ENCODE measurements at regions not wholly inside any gene's neighbourhood (a gene's known extent, or its start where the extent isn't known, plus 50 kb on each side); places are given as distances from the start of the nearest gene placed in this dataset.
A peak's percentile ranks its signal among the peaks of the same experiment; 100 is the strongest.

DNA sequence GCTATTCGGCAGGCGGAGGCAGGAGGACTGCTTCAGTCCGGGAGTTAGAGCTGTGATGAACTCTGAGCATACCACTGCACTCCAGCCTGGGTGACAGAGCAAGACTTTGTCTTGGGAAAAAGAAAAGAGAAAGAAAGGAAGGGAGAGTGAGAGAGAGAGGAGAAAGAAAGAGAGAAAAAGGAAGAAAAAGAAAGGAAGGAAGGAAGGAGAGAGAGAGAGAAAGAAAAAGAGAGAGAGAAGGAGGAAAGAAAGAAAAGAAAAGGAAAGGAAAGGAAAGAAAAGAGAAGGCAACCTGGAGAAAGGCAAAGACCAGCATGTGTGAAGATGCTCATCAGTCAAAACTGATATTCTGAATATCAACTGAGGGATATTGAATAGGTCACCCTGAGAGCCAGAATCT lies 143.1 kb upstream of the SASH1 start:
- Mint-ChIP-seq H3K27me3 (peaks cover 83% of the 10 kb centered on the region), H3K27ac (no peak overlapping the region), H3K36me3 (ENCODE audit: low read depth) (no peaks in the 10 kb centered on the region), H3K4me1 (ENCODE audit: low read depth) (peaks cover 30% of the 10 kb centered on the region), H3K4me3 (no peak overlapping the region), H3K9me3 (peaks cover 3% of the 10 kb centered on the region)
- no peak for DNase-seq

DNA sequence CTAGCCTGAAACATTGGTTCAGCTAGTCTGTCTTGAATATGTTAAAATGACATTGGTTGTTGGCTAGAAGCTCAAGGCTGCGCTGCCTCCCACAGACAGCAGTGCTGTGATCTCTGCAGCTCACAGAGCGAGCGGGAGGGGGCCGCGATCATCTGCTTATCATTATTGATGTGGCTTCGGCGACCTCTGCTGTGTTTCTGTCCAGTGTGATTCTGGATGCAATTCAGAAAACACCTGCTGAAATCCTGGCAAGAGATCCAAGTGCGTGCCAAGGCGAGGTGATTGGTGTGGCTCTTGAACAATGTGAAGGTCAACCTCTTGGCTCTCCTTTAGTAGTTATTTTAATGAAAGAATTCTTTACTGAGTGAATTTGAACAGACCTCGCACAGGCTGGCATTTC lies 142.3 kb upstream of the SASH1 start:
- H3K4me3 Mint-ChIP-seq, result no peak overlapping the region
- H3K9me3 Mint-ChIP-seq, result peaks cover 3% of the 10 kb centered on the region
- H3K27me3 Mint-ChIP-seq, result peaks cover 86% of the 10 kb centered on the region
- no peak overlapping the region for H3K27ac Mint-ChIP-seq
- no peak for DNase-seq
- peaks cover 37% of the 10 kb centered on the region for H3K4me1 Mint-ChIP-seq (ENCODE audit: low read depth)
- H3K36me3 Mint-ChIP-seq (ENCODE audit: low read depth), result no peaks in the 10 kb centered on the region

DNA sequence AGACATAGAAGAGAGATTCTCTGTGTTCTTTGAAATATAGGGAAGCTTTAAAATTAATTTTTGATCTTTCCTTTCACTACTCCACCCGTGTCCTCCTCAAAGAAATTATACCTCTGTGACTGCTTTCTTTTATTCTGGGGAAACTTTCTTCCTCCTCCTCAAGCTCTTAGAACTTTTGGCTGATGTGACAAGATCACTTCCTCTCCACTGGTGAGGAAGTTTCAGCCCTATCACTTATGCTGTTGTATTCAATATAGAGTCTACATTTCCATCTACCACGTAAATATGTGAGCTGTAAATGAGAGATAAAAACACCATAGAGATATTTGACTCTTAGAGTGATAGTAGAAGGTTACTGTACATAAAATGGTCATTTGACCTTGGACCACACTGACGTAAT lies 141.9 kb upstream of the SASH1 start:
- peaks cover 42% of the 10 kb centered on the region for H3K4me1 Mint-ChIP-seq (ENCODE audit: low read depth)
- H3K36me3 Mint-ChIP-seq (ENCODE audit: low read depth), result no peaks in the 10 kb centered on the region
- peaks cover 86% of the 10 kb centered on the region for H3K27me3 Mint-ChIP-seq
- no peak overlapping the region for H3K4me3 Mint-ChIP-seq
- no peak for DNase-seq
- peaks cover 3% of the 10 kb centered on the region for H3K9me3 Mint-ChIP-seq
- H3K27ac Mint-ChIP-seq, result no peak overlapping the region

DNA sequence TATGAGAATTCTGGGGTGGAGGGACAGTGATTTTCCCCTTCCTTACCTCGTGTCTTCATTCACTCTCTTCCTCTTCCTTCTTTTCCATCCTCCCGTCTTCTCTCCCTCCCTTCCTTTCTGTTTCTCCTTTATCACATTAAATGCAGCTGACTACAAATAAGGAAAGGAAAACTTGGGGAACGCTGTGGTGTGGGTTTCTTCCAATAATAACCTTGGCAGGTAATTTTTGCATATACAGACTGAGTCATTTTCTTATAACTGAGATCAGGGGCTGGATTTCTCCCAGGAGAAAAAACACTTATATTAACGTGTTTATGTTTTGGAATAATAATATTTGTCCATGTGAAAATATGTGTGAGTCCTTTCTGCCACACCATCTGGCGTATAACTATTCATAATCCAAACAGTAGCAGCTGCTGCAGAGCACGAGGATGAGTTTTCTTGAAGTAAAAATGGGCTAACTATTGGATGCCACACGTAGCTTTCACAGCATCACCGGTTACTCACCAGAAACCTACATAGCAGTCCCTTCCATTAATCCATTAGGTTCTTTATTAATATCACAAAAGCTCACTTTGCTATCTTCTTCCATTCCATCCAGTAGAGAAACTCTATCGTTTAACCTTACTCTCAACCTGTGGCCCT lies 139.2 kb upstream of the SASH1 start:
- peaks cover 43% of the 10 kb centered on the region for H3K4me1 Mint-ChIP-seq (ENCODE audit: low read depth)
- no peak overlapping the region for H3K4me3 Mint-ChIP-seq
- H3K27ac Mint-ChIP-seq, result peak overlapping the region; percentile 91
- peaks cover 83% of the 10 kb centered on the region for H3K27me3 Mint-ChIP-seq
- peaks cover 3% of the 10 kb centered on the region for H3K9me3 Mint-ChIP-seq
- no peak for DNase-seq
- H3K36me3 Mint-ChIP-seq (ENCODE audit: low read depth), result no peaks in the 10 kb centered on the region

DNA sequence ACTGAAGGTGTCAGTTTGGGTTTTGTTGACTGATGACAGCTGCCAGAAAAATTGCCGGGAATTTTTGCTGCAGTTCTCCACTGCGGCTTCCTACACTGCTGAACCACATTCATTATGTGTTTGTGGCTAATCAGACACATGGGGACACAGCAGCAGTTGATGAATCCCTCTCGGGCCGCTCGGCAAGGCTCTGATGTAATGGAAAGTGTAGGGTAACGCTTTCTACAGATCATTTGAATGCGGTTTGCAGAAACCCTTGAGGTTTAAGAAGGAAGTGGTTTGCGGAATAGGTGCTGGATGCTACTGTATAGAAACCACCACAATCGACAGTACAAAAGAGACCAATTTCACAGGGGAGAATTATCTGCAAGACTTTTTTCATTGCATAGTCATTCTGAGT lies 138.7 kb upstream of the SASH1 start:
- Mint-ChIP-seq H3K4me1 (ENCODE audit: low read depth) (peaks cover 43% of the 10 kb centered on the region), H3K9me3 (peaks cover 3% of the 10 kb centered on the region), H3K36me3 (ENCODE audit: low read depth) (no peaks in the 10 kb centered on the region), H3K27ac (peak overlapping the region; percentile 91), H3K4me3 (no peak overlapping the region), H3K27me3 (peaks cover 82% of the 10 kb centered on the region)
- DNase-seq, result peak; percentile 64

DNA sequence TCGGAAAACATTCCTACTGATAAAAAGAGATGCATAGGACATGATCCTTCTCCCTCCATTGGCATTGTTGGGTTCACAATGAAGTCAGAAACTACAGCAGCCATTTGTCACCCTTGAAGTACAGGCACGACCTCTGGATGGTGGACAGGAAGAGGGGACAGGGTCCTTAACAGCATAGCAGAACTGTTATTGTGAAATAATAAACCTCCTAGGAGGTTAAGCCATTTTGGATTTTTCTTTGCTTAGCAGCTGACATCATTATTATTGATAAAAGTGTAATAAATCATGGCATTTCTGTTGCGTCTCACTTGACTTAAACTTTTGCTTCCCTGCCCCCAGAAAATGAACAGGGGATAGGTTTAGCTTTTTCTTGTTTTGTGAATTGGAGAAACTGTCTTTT lies 134.3 kb upstream of the SASH1 start:
- H3K9me3 Mint-ChIP-seq, result peaks cover under 1% of the 10 kb centered on the region
- no peak for DNase-seq
- H3K4me1 Mint-ChIP-seq (ENCODE audit: low read depth), result peaks cover 24% of the 10 kb centered on the region
- no peak overlapping the region for H3K27ac Mint-ChIP-seq
- H3K4me3 Mint-ChIP-seq, result no peak overlapping the region
- peaks cover 84% of the 10 kb centered on the region for H3K27me3 Mint-ChIP-seq
- H3K36me3 Mint-ChIP-seq (ENCODE audit: low read depth), result no peaks in the 10 kb centered on the region

DNA sequence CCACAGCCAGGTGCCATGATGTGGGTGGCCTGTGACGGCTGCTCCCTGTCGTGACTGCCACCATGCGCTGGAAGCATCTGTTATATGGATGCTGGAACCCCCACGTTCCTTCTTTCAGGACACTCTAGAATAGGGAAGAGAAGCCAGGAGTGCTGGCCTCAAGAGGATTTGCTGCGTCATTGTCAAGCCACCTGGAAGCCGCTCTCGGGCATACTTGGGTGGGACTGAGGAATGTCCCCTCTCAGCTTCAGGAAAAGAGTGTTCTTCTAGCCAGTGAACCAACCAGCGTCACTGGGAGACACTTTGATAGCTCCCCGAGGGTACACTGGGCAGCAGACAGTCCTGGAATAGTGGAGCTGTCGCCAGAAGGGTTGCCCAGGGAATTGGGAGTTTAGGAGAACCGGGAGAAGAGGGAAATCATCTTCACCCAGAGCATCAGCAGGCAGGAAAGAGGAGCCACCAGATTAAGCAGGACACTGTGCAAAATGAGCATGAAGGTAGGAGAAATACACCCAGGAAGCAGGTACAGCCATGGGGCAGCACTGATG lies 130.8 kb upstream of the SASH1 start:
- no peaks in the 10 kb centered on the region for H3K4me1 Mint-ChIP-seq (ENCODE audit: low read depth)
- no peaks in the 10 kb centered on the region for H3K9me3 Mint-ChIP-seq
- no peak overlapping the region for H3K27ac Mint-ChIP-seq
- no peak for DNase-seq
- H3K36me3 Mint-ChIP-seq (ENCODE audit: low read depth), result no peaks in the 10 kb centered on the region
- H3K4me3 Mint-ChIP-seq, result no peak overlapping the region
- peaks cover 86% of the 10 kb centered on the region for H3K27me3 Mint-ChIP-seq

DNA sequence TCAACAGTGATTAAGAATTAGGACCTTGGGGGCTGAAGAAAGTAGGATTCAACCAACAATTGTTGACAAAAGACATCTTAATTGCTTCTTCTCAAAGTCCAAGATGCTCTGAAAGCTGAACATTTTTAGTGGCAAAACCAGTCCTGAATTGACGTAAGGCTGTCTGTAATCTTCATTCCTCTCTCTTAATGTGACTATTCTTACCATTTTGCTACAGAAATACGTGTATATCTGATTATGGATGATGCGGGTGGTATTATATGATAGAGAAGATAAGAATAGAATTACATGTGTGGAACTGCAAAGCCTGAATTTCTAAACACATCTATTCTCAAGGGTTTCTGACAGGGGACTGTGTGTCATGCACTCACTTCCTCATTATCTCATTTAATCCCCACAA lies 130.3 kb upstream of the SASH1 start:
- Mint-ChIP-seq H3K36me3 (ENCODE audit: low read depth) (no peaks in the 10 kb centered on the region), H3K4me3 (no peak overlapping the region), H3K9me3 (no peaks in the 10 kb centered on the region), H3K27ac (no peak overlapping the region), H3K4me1 (ENCODE audit: low read depth) (no peaks in the 10 kb centered on the region), H3K27me3 (peaks cover 86% of the 10 kb centered on the region)
- no peak for DNase-seq

DNA sequence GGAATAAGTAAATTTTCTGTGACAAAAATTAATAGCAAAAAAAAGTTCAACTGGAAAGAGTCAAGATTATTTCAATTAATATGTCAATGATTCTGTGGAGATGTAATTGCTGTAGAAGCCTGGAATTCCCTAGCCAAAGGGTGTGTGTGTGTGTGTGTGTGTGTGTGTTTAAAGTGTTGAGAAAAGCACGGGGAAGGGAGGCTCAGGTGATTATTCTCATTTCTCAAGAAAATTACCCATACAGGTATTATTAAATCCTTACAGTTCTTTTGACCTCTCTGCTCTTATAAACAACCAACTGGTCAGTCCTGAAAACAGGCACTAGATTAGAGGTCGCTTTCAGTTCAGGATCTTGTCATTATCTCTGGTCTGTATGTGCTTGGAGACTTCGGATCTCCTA lies 129.3 kb upstream of the SASH1 start:
- Mint-ChIP-seq H3K27me3 (peaks cover 85% of the 10 kb centered on the region), H3K4me1 (ENCODE audit: low read depth) (no peaks in the 10 kb centered on the region), H3K36me3 (ENCODE audit: low read depth) (no peaks in the 10 kb centered on the region), H3K4me3 (no peak overlapping the region), H3K9me3 (no peaks in the 10 kb centered on the region), H3K27ac (no peak overlapping the region)
- DNase-seq, result no peak

DNA sequence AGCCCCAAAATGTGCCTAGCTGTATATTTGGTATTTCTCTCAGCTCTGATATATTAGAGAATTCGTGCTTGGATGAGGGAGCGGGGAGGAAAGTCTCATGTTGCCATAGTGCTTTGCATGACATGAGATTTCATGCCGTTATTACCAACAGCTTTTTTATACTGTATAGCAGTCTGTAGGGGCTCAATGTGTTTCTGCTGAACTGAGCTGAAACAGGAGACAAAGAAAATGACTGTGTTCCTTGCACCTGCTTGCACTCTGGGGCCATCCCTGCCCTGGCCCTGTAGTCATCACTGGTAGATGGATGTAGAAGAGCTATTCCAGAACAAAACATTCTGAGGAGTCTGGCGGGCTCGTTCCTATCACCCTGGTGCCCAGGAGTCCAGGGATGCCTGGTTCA lies 128.0 kb upstream of the SASH1 start:
- no peak overlapping the region for H3K4me3 Mint-ChIP-seq
- no peaks in the 10 kb centered on the region for H3K9me3 Mint-ChIP-seq
- no peak overlapping the region for H3K27ac Mint-ChIP-seq
- H3K27me3 Mint-ChIP-seq, result peaks cover 85% of the 10 kb centered on the region
- DNase-seq, result no peak
- no peaks in the 10 kb centered on the region for H3K4me1 Mint-ChIP-seq (ENCODE audit: low read depth)
- H3K36me3 Mint-ChIP-seq (ENCODE audit: low read depth), result no peaks in the 10 kb centered on the region

DNA sequence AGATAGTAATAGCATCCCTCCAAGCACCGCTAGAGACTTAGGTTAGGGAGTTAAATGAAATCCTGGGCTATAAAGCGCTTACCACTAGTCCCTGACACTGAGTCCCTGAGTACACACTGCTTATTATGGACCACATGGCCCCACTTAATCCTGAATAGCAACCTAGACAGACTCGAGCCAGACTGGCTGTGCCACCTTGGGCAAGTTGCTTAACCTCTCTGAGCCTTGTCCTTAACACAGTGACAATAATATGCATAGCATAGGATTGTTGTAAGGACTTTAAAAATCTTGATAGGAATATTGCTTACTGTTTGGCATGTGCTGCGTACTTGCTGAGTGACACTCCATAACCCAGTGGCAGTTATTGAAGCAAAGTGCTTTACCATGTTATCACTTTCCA lies 125.6 kb upstream of the SASH1 start:
- Mint-ChIP-seq H3K4me3 (no peak overlapping the region), H3K27me3 (peaks cover 88% of the 10 kb centered on the region), H3K4me1 (ENCODE audit: low read depth) (no peaks in the 10 kb centered on the region), H3K36me3 (ENCODE audit: low read depth) (no peaks in the 10 kb centered on the region), H3K9me3 (no peaks in the 10 kb centered on the region), H3K27ac (no peak overlapping the region)
- no peak for DNase-seq

DNA sequence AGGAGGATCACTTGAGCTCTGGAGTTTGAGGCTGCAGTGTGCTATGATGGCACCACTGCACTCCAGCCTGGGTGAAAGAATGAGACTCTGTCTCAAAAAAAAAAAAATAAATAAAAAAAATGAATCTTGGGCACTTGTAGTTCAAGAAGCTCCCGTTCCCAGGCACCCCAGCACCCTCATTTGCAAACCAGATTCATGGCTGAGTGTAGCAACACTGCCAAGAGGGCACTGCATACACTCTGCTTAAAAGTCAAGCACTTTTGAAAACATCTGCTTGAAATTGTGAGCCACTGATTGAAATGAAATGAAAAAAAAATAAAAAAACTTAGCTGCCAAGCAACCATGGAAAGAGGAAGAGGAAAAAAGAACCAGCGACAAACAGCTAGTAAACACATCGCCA lies 124.7 kb upstream of the SASH1 start:
- Mint-ChIP-seq H3K27ac (no peak overlapping the region), H3K4me3 (no peak overlapping the region), H3K9me3 (no peaks in the 10 kb centered on the region), H3K4me1 (ENCODE audit: low read depth) (no peaks in the 10 kb centered on the region), H3K27me3 (peaks cover 83% of the 10 kb centered on the region), H3K36me3 (ENCODE audit: low read depth) (no peaks in the 10 kb centered on the region)
- DNase-seq, result no peak

DNA sequence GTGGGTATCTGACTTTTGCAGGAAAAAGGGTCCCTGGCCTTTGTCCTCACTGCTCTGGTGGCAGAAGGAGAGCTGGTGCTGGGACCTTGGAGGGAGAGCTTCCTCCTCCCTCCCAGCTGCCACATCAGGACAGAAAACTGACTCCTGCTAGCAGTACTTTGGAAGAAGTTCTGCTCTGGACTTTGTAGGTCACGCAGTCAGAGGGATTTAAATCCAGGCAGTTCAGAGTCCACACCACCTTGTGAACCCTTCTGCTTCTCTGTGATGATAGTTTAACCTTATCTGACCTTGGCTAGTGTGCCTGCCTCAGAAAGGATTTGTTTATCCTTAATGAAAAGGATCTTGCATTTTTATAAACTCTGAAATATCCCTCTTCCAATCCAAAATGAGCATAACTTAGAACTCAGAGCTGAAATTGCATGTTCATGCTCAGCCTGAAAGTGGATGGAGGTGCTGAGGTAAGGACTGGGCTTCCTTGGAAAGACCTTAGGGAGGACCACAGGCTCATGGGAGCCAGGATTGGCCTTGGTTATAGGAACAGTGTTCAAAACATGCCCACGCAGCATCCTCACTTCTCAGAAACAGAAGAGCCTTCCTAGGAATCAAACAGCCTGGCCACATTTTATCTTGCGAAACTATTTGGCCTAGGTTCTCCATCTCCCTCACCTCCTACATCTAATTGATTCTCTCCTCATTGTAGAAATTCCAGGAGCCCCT lies 123.9 kb upstream of the SASH1 start:
- Mint-ChIP-seq H3K4me3 (no peak overlapping the region), H3K27ac (no peak overlapping the region), H3K9me3 (no peaks in the 10 kb centered on the region), H3K27me3 (peaks cover 76% of the 10 kb centered on the region), H3K4me1 (ENCODE audit: low read depth) (no peaks in the 10 kb centered on the region), H3K36me3 (ENCODE audit: low read depth) (no peaks in the 10 kb centered on the region)
- DNase-seq, result no peak

DNA sequence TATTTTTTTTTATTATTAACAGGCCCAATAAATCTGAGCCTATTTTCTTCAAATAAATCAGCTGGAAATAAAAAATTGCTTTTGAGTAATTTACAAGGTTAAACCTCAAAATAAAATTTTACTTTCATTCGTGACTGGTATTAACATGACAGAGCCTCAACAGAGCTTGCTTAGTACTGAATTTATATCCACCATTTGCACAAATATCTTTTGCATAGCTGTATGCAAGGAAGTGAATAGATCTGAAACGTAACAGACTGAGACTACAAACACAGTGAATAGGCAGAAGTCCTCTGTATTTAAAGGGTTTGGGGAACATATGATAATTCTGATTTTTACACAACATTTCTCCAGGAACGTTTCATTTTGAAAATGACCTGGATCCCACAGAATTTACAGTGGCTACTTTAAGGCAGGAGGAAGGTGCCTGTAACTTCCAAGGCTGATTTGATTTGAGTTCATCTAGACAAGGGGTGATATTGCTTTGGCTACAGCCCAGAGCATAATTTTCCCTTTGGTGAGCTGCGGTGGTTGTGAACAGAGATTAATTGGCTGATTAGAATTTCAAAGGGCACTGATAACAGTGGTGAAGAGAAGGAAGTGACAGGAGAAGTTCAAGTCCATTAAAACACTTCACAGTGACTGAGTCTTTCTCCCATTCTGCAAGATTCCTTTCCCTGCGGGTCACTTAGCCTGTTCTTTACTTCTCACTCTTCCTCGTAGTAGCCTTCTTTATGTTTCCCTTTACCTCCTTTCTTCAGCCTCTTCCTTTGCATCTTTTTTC lies 121.2 kb upstream of the SASH1 start:
- no peaks in the 10 kb centered on the region for H3K36me3 Mint-ChIP-seq (ENCODE audit: low read depth)
- H3K4me3 Mint-ChIP-seq, result no peak overlapping the region
- no peak for DNase-seq
- peaks cover 62% of the 10 kb centered on the region for H3K27me3 Mint-ChIP-seq
- no peak overlapping the region for H3K27ac Mint-ChIP-seq
- H3K9me3 Mint-ChIP-seq, result no peaks in the 10 kb centered on the region
- no peaks in the 10 kb centered on the region for H3K4me1 Mint-ChIP-seq (ENCODE audit: low read depth)

DNA sequence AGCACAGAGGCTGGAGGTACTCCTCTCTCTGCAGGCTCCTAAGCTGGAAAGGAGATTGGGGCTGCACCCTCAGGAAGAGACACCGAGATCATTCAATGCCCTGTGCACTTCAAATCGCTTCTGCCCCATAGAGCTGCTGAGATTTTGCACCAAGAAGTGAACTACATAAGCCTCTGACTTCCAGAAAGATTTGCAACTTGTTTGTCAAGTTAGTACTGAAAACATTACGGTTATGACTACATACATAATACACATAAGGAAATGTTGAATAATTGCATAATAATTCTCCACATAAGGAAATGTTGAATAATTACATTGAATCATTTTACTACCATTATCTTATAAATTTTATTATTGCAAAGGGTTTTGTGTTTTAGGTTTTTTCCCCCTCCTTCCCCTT lies 120.3 kb upstream of the SASH1 start:
- Mint-ChIP-seq H3K36me3 (ENCODE audit: low read depth) (no peaks in the 10 kb centered on the region), H3K27ac (no peak overlapping the region), H3K27me3 (peaks cover 60% of the 10 kb centered on the region), H3K4me3 (no peak overlapping the region), H3K9me3 (no peaks in the 10 kb centered on the region), H3K4me1 (ENCODE audit: low read depth) (no peaks in the 10 kb centered on the region)
- DNase-seq, result no peak
